A172 (cell line): ENCODE measurements at regions not wholly inside any gene's neighbourhood (a gene's known extent, or its start where the extent isn't known, plus 50 kb on each side); places are given as distances from the start of the nearest gene placed in this dataset.
"Not testable (repeated sequence)": the region's sequence is repeated elsewhere in the genome, so short reads cannot be mapped to it uniquely, and the experiment has no call there.

Experiments used
- DNase-seq: peaks from one replicate; pipeline ENCODE4 v3.0.0-alpha.2; 2015; ENCODE audit warnings: low spot score

- no peak for DNase-seq
These were observed 636.3 kb downstream of the UTRN start for GRCh38 chr6:144921206-144921975.

- no peak for DNase-seq
These were observed 637.1 kb downstream of the UTRN start for GRCh38 chr6:144922120-144922722.

- not testable (repeated sequence) for DNase-seq
These were observed 637.8 kb downstream of the UTRN start for GRCh38 chr6:144922771-144923490.

- DNase-seq, result not testable (repeated sequence)
These were observed 638.3 kb downstream of the UTRN start for GRCh38 chr6:144923491-144923787.

- no peak for DNase-seq
These were observed 643.7 kb downstream of the UTRN start for GRCh38 chr6:144928847-144929246.

- no peak for DNase-seq
These were observed 644.1 kb downstream of the UTRN start for GRCh38 chr6:144929262-144929661.

GRCh38 chr6:144931172-144932035 is 646.3 kb downstream of the UTRN start:
- DNase-seq, result peak; percentile 65

DNA sequence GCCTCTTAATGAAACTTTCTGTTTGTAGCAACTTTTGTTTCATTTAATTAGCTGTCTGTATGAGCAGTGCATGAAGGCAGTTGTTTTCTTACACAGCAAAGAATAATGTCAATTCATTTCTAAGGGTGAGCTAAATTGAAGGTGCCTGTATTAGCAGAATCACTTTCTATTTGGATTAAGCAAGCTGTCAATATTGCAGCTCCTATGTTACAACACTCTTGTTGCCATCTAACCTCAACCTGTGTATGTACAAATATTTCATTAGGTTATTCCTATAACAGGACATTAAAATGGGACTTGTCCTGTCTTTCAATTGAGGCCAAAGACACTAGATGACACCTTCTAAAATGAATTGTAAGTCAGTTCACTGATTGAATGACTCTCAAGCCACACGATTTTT is 647.5 kb downstream of the UTRN start:
- no peak for DNase-seq

- DNase-seq, result no peak
These were observed 650.0 kb downstream of the UTRN start for GRCh38 chr6:144935181-144935580.

DNA sequence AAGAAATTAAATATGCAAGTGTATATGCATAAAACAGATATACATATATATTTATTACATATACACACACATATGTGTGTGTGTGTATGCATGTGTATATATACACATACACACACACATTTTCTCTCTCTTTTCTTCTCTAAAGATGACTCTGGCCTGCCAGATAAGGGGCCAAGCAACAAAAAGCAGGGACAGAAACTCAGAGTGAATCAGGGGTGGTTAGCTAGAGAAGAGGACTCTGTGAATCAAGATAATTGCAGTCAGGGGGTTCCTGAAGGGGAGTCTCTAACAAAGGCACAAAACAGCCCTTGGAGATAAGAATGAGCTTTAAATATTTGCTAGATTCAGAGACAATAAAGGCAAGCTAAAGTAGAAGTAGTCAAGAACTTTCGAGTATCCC is 650.5 kb downstream of the UTRN start:
- DNase-seq, result no peak

DNA sequence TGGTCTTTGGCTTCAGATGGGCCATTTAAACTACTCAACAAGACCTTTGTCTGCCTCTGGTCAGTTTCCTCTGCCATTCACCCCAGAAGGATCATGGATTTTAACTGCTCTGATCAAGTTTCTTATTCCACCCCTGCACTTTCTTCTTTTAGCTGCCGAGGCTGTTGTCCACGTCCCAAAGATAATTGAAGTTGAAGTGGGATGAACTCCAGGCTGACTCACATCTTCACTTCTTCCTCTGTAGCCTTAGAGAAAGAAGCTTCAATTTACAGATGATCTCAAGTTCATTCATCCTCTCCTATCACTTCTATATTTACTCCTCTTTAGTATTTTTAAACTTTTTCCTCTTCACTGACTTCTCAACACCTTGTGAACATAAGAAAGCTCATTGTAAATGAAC is 651.6 kb downstream of the UTRN start:
- no peak for DNase-seq

GRCh38 chr6:144939921-144940320 is 654.8 kb downstream of the UTRN start:
- DNase-seq, result no peak

- DNase-seq, result no peak
These were observed 659.0 kb downstream of the UTRN start for GRCh38 chr6:144944106-144944505.

- no peak for DNase-seq
These were observed 662.4 kb downstream of the UTRN start for GRCh38 chr6:144947398-144947976.

DNA sequence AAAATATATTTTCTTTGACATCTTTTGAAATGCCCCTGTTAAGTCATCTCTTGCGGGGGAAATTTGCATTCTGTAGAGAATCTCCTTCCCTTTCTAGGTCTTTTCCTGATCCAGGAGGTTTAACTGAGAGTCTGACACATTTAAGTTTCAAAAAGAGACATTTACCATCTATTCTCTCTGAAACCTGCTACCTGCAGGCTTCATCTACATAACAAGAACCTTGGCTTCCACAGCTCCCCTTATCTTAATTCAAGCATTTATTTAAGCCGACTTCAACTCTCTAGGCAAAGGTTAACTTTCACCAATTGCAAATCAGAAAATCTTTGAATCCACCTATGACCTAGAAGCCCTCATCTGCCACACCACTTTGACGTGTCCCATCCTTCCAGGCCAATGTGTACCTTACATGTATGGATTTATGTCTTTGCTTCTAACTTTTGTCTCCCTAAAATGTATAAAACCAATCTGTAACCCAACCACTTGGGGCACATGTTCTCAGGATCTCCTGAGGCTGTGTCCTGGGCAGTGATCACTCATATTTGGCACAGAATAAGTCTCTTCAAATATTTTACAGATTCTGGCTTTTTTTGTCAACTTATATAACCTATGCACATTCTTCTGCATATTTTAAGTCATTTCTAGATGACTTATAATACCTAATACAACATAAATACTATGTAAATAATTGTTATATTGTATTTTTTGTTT is 666.7 kb downstream of the UTRN start:
- DNase-seq, result no peak

- no peak for DNase-seq
These were observed 667.5 kb downstream of the UTRN start for GRCh38 chr6:144952456-144953240.

- peak; percentile 83 for DNase-seq
These were observed 668.6 kb downstream of the UTRN start for GRCh38 chr6:144953552-144954240.

GRCh38 chr6:144954241-144954556 is 669.1 kb downstream of the UTRN start:
- DNase-seq, result no peak

DNA sequence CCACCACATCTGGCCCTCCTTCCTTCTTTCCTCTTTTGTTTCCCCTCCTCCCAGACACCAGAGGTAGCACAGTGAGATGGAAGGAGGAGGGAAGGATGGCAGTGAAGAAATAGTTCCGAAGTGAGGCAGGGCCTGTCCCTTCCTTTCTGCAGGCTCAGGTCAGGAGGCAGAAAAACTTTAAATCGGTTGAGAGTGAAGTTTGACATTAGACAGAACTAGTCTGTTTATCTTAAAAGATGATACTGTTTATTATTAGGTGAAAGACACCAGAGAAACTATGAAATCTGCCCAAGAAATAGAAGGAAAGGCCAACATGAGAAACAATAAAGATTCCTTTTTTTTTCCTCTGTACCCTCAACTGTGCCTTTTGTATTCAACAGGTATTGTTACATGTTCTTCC is 670.3 kb downstream of the UTRN start:
- DNase-seq, result no peak

- DNase-seq, result peak; percentile 26
These were observed 670.7 kb downstream of the UTRN start for GRCh38 chr6:144955859-144956258.
